ENCODE measurements at regions not wholly inside any gene's neighbourhood (a gene's known extent, or its start where the extent isn't known, plus 50 kb on each side); places are given as distances from the start of the nearest gene placed in this dataset.

- DNase-seq (ENCODE audit: low spot score in 2 of 2): no peak
- intact Hi-C loops (cut with DNase I; ENCODE audit: low total_unique reads): no loop called here
- H3K4me3 ChIP-seq (ENCODE audit: low read depth, poor library complexity, severe bottlenecking): no peak overlapping the region
- WGBS, 2 donors: 75 to 78% methylated on average over 8 of the region's 8 CpGs
- TF ChIP-seq, protein P1, sequence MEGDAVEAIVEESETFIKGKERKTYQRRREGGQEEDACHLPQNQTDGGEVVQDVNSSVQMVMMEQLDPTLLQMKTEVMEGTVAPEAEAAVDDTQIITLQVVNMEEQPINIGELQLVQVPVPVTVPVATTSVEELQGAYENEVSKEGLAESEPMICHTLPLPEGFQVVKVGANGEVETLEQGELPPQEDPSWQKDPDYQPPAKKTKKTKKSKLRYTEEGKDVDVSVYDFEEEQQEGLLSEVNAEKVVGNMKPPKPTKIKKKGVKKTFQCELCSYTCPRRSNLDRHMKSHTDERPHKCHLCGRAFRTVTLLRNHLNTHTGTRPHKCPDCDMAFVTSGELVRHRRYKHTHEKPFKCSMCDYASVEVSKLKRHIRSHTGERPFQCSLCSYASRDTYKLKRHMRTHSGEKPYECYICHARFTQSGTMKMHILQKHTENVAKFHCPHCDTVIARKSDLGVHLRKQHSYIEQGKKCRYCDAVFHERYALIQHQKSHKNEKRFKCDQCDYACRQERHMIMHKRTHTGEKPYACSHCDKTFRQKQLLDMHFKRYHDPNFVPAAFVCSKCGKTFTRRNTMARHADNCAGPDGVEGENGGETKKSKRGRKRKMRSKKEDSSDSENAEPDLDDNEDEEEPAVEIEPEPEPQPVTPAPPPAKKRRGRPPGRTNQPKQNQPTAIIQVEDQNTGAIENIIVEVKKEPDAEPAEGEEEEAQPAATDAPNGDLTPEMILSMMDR (IDR thresholded peaks at IDR 0.05): no peak
- no peak for TF ChIP-seq POLR2A (IDR thresholded peaks at IDR 0.05)
Measured at GRCh38 chr5:4038994-4039393, 443.4 kb downstream of the IRX1 start.

DNA sequence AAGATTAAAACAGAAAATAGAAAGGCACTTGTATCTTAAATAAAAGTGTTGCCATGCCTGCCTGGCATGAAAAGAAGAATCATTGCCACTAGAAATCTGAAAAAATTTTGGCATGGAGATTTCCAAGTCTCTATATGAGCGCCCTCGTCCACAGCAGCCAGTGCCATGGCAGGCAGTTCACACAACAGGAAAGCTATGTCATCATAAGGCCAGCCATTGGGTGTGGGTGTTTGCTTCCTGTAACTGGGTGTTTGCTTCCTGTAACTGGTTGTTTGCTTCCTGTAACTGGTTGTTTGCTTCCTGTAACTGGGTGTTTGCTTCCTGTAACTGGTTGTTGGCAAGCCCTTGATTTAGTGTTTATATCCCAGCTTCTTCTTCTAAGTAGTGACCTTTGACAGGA, 446.7 kb downstream of the IRX1 start:
- WGBS, 2 donors: 55 to 76% methylated on average over 2 of the region's 2 CpGs
- intact Hi-C loops (cut with DNase I; ENCODE audit: low total_unique reads): no loop called here
- no peak for TF ChIP-seq POLR2A (IDR thresholded peaks at IDR 0.05)
- TF ChIP-seq, protein P1 (IDR thresholded peaks at IDR 0.05): no peak
- H3K4me3 ChIP-seq (ENCODE audit: low read depth, poor library complexity, severe bottlenecking): no peak overlapping the region
- DNase-seq (ENCODE audit: low spot score in 2 of 2): no peak

DNA sequence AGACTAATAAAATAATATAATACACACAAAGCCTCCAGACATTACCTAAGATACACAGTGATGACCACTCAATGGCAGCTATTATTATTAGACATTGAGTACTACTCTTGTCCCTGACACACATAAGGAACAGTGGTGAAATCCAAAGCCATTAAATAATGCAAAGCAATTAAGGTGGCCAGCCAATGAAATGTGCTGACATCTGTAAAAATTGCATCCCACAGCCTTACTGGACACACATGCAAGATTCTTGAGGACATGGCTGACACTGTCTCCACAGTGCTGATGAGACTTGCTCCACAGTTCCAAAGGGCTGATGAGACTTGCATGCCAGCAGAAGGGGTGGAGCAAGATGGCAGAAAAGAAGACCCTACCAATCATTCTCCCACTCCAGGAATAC, 447.5 kb downstream of the IRX1 start:
- H3K4me3 ChIP-seq (ENCODE audit: low read depth, poor library complexity, severe bottlenecking): no peak overlapping the region
- DNase-seq (ENCODE audit: low spot score in 2 of 2): no peak
- TF ChIP-seq POLR2A (IDR thresholded peaks at IDR 0.05): no peak
- TF ChIP-seq, protein P1 (IDR thresholded peaks at IDR 0.05): no peak
- intact Hi-C loops (cut with DNase I; ENCODE audit: low total_unique reads): no loop called here

DNA sequence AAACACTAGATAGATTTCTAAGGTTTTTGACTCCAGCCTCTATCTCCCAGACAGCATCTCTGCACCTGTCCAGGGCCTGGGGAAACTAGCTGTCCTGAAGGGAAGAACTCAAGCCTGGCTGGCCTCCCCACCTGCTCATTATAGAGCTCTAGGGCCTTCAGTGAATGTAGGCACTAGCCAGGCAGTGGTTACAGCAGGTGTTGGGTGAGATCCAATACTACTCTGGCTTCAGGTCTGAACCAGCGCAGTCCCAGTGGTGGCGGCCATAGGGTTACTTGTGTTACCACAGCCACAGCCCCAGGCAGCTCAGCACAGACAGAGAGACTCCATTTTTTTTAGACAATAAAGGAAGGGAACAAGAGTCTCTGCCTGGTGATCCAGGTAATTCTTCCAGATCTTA, 449.2 kb downstream of the IRX1 start:
- no peak overlapping the region for H3K4me3 ChIP-seq (ENCODE audit: low read depth, poor library complexity, severe bottlenecking)
- intact Hi-C loops (cut with DNase I; ENCODE audit: low total_unique reads): no loop called here
- TF ChIP-seq POLR2A (IDR thresholded peaks at IDR 0.05): no peak
- TF ChIP-seq, protein P1 (IDR thresholded peaks at IDR 0.05): no peak
- WGBS, 2 donors: 64 to 94% methylated on average over 2 of the region's 2 CpGs
- DNase-seq (ENCODE audit: low spot score in 2 of 2): no peak

DNA sequence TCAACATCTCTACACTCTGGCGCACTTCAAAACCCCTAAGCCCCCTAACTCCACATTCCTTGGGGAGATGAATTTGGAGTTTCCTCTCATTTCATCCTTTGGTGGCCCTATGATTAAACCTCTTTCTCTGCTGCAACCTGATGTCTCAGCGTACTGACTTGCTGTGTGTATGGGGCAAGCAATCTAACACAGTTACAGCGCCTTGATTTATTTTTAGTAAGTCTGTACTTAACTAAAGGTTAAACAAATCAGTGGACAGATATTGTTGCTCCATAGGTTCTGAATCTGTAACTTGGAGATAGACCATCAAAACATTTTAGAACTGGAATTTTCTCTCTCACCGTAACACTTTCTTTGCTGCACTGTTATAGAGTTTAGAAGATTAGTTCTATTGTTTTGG, 452.8 kb downstream of the IRX1 start:
- WGBS, 2 donors: 86 to 92% methylated on average over 4 of the region's 4 CpGs
- TF ChIP-seq, protein P1 (IDR thresholded peaks at IDR 0.05): no peak
- TF ChIP-seq POLR2A (IDR thresholded peaks at IDR 0.05): no peak
- no peak for DNase-seq (ENCODE audit: low spot score in 2 of 2)
- H3K4me3 ChIP-seq (ENCODE audit: low read depth, poor library complexity, severe bottlenecking): no peak overlapping the region
- intact Hi-C loops (cut with DNase I; ENCODE audit: low total_unique reads): no loop called here

- TF ChIP-seq, protein P1 (IDR thresholded peaks at IDR 0.05): no peak
- TF ChIP-seq POLR2A (IDR thresholded peaks at IDR 0.05): no peak
- DNase-seq (ENCODE audit: low spot score in 2 of 2): no peak
- no peak overlapping the region for H3K4me3 ChIP-seq (ENCODE audit: low read depth, poor library complexity, severe bottlenecking)
- WGBS, 2 donors: 82 to 86% methylated on average over 6 of the region's 6 CpGs
- intact Hi-C loops (cut with DNase I; ENCODE audit: low total_unique reads): no loop called here
Measured at GRCh38 chr5:4050203-4050602, 454.6 kb downstream of the IRX1 start.
